Right ventricle myocardium superior (tissue), 1 donor: ENCODE measurements at regions not wholly inside any gene's neighbourhood (a gene's known extent, or its start where the extent isn't known, plus 50 kb on each side); places are given as distances from the start of the nearest gene placed in this dataset.
"Not testable (repeated sequence)": the region's sequence is repeated elsewhere in the genome, so short reads cannot be mapped to it uniquely, and the experiment has no call there.

ENCODE experiments used
- ATAC-seq: fragments of 200-7000 bp; cut with Tn5 transposase; one replicate; pipeline ENCODE4 v1.9.1; 2020; ENCODE audit warnings: mild to moderate bottlenecking; ENCODE audit not compliant: poor library complexity
- DNase-seq: peaks from one replicate; pipeline ENCODE4 v3.0.0-alpha.2; 2020
- intact Hi-C: fragments of 100-400 bp; cut with DNase I; formaldehyde crosslinking; loops from one replicate; pipeline ENCODE4 v1.11.2; 2022
- donor health status: DM: no; HTN: yes; CAD: no; lungs with severe emphysema.

DNA sequence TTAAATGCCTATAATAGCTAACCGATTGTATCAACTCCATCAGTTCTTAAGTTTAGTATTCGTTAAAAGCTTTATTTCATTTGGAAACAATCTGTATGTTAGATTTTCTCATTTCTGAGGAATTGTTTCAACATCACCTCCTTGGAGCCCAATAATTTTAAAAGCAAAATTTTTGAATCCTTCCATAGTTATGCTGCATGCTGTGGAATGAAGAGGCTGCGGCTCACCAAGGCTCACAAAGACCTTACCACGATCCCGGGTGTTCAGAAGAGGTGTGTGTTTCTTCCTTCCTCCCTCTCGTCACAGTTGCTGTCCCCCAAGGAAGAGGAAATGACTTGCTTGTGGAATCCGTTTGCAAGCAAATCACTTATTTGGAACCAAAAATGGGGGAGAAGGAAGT is 143.8 kb downstream of the FGF1 start:
- DNase-seq (no peak), ATAC-seq (no peak)
- intact Hi-C loops = loop anchor here (10.0 kb wide), 1 partner anchor 107 kb away; no protein-coding TSS in a partner anchor

DNA sequence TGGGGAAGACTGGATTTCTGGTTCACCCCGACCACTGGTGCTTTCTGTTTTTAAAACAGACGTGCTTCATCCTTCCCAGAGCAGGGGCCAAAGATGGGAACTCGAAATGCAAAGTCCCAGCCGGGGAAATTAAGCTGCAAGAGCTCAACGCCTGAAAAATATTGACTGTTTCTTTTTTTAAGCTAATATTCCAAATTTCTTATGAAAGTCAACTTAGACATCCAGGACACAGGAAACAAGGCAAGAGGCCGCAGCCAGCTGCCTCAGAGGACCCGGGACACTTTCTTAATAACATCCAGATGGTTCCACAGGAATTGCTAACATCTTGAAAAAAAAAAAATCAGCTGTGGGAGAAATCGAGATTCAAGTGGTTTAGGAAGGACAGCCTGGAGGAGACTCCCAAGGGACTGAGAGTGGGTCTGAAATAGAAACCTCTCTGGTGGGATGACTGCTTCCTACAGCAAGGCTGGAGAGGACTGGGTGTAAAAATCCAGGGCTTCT is 144.9 kb downstream of the FGF1 start:
- DNase-seq = peak; percentile 79
- ATAC-seq = peak; percentile 78
- intact Hi-C loops = loop anchor here (10.0 kb wide), 1 partner anchor 106 kb away; no protein-coding TSS in a partner anchor

DNA sequence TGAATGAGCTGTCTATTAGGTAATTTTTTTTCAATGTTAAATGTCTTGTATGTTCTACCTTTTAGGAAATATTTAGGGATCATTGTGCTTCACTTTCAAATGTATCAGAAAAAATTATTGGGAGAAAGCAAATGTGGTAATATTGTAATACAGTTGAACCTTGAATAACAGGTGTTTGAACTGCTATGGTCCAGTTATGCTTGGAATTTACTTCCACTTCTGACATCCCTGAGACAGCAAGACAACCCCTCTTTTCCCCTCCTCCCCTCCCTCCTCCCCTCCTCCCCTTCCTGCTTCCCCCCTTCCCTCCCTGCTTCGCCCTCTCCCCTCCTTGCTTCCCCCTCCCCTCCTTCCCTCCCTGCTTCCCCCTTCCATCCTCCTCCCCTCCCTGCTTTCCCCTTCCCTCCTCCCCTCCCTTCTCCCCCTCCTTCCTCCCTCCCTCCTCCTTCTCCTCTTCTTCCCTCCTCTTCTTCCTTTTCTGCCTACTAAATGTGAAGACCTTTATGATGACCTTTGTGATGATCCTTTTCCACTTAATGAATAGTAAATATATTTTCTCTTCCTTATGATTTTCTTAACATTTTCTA is 146.6 kb downstream of the FGF1 start:
- ATAC-seq (no peak), DNase-seq (no peak)
- intact Hi-C loops = no loop called here

DNA sequence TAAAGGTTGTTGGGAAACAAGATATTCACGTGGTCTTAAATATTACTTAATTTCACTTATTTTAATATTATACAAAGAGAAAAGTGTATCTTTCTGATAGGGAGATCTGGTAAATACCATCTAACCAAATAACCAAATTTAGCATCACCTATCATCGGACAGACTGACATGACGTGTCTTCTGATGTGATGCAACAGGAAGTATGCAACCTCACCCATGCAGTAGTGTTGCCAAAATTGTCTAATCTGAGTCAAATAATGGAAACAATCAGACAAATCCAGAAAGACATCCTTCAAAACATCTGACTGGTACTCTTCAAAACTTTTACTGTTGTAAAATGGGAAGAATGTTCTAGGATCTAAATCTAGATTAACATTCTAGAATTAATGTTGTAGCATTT is 148.0 kb downstream of the FGF1 start:
- DNase-seq (no peak), ATAC-seq (no peak)
- intact Hi-C loops = no loop called here

DNA sequence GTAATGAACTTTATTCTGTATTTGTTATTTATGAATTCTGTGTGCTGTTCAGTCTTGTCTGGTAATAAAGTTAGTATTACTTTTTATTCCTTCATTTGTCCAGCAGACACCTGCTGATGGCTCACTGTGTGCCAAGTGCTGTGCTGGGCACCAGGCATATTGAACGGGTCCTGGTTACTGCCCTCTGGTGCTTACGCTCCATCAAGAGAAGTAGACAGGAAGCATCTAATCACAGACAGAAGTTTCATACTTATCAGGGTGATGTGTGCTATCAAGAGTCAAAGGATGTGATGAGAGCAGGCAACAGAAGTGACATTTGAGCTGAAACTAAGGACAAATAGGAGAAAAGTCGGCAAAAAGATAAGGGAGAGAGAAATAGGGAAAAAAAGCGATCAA is 153.1 kb downstream of the FGF1 start:
- ATAC-seq (no peak), DNase-seq (no peak)
- intact Hi-C loops = no loop called here

DNA sequence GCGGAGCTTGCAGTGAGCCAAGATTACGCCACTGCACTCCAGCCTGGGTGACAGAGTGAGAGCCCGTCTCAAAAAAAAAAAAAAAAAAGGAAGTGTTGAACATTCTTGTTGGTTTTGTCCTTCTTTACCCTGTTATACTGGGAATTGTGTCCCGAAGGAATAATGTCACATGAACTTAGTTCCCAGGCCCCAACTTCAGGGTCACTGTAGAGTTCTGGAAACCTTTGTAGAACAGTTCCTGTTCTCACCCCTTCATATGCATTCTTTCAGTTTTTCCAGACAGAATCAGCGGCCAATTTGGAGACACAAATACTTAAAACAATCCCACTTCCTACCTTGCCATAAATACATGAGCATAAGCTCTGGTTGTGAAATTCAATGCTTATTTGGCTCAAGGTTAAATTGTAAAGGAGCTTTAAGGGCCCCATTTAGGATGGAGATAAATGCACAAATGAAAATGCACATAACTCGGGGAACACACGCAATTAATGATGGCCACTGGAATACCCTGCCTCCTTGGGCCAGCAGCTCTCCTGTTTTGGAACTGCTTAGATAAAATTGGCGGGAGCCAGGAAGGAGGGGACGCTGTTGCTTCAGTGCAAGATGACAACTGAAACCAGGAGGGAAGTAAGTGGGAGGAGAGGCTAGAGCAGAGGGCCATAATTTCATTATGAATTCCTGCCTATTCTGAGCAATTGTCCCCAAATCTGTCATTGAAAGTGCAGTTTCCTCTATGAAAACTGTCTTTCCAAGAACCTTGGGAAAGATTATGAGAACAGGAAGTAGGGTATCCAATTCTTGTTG is 153.7 kb downstream of the FGF1 start:
- no peak for DNase-seq
- ATAC-seq = peak; percentile 38
- intact Hi-C loops = no loop called here

DNA sequence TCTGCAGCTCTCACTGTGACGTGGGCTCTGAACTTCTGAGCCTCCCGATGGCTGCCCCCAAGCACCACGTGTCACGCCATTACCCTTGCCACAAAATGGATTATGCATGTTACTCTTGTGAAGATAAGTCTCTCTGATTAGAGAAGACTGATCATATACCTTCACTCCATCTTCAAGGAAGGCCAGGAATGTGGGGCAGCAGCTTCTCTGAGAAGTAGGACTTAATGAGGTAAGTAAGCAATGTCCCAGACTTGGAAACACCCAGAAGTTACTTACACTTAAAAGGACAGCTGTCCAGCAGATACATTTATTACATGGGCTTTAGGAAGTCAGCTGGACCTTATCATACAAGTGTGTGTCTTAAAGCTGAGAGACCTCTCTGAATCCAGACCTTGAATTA is 155.0 kb downstream of the FGF1 start:
- ATAC-seq (no peak), DNase-seq (no peak)
- intact Hi-C loops = no loop called here

DNA sequence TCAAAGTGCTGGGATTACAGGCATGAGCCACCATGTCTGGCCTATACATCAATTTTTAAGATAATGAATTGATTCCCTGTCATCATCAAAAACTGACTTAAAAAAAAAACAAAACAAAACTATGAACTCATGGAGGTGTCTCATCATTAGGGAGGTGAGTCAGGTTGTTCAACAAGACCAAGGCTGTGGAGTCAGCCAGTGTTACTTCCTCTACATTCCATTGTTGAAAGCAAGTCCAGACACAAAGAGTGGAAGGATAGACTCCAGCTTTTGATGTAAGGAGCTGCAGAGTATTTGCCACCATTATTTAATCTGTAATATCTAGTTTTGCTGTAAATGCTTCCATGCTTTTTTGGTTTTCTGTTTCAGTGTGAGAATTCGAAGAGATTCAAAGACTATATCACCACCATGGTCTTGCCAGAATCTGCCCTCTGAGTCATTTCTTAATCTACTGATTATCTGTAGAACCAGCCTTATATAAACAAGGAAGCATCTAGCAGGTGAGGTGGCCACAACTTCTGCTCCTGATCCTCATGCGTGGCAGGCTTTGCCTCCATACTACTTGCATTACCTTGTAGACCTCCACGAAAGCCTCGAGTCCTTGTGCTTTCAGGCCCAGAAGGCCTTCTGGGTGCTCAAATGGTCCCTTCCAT is 156.1 kb downstream of the FGF1 start:
- intact Hi-C loops = no loop called here
- ATAC-seq (no peak), DNase-seq (no peak)

DNA sequence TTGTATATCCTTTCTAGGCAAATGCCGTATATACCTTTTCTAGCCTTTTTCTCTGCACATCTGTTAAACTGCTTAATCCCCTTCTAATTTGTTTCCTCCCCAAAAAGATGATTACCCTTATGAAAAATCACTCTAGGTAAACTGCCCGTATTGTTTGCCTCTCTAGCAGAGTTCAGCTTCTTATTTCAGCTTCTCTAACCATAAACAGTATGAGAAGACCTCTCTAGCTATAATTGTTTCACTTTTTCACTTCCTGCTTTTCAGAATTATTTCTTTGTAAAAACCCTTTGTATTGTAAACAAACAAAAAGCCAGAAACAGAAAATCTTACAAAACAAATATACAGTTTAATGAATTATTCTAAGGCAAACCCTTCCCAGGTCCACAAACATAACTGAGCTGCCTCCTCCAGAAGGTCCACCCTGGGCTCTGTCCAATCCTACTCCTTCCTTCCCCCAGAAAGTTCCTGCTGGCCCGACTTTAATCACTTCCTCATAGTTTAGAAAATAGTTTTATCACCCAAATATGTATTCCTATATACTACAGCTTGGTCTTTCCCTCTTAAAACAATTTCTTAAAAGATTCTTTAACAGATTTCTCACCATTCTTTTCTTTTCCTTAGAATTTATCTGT is 158.1 kb downstream of the FGF1 start:
- ATAC-seq (no peak), DNase-seq (no peak)
- intact Hi-C loops = no loop called here

DNA sequence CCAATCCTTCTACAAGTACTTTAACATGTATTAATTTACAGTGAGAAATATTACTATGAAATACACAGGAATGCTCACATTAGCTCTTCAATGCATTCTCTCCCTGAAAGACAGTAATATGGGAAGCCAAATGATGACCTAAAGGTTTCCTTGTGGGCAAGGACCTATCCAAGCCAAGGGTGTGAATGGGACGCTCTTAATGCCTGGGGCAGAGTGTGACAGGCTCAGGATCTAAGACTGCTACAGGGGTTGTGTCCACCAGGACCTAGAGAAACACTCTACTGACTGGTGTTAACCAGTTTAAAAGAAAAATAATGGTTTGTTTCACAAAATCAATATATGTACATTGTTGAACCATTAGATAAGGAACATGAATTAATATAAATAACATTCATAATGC is 158.7 kb downstream of the FGF1 start:
- ATAC-seq (no peak), DNase-seq (no peak)
- intact Hi-C loops = no loop called here

DNA sequence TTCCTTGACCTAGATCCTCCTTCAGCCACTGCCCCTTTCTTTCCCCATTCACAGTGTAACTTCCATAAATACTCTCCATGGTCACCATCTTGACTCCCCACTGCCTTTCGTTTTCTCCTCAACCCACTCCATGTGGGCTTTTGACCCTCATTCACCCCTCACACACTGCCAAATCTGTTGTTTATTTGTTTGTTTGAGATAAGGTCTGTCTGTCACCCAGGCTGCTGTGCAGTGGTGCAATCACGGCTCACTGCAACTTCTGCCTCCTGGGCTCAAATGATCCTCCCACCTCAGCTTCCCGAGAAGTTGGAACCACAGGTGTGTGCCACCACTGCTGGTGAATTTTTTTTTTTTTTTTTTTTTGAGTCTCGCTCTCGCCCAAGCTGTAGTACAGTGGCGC is 162.9 kb downstream of the FGF1 start:
- DNase-seq = no peak
- ATAC-seq = no peak
- intact Hi-C loops = no loop called here

DNA sequence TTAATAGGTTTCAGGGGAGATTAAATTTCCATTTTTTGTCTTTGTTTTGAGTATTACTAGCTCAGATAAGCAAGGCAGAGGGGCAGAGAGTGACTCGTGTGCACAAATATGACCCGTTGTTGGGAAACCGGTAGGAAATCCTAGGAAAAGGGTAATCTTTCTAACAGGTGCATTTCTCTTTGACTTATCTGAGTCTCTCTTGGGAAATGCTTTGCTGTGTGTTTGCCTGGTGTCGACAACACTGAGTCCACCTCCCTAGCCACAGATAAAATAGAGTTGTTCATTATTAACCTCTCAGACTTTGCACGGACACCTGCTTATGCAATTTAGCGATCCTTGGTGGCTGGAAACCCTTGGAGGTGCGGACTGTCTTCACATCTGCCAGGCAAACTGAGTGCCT is 164.2 kb downstream of the FGF1 start:
- ATAC-seq = no peak
- DNase-seq = no peak
- intact Hi-C loops = no loop called here

DNA sequence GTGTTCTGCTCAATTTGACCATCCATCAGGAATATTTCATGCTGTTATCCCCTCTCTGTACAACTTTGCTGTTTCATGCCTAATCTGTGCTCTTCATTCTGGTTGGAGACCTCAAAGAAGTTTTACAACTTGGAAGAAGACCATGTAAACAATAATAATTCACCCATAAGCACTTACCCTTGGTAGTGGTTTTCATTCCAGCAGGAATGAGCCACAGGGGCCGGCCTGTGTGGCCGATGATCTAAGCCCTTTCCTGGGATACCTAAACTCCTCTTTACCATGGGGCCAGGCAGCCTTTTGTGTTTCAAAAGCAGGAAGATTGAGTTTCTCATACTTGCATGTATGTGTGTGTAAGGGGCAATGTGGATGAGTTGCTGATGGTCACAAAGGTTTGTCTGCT is 165.0 kb downstream of the FGF1 start:
- DNase-seq (no peak), ATAC-seq (no peak)
- intact Hi-C loops = no loop called here

DNA sequence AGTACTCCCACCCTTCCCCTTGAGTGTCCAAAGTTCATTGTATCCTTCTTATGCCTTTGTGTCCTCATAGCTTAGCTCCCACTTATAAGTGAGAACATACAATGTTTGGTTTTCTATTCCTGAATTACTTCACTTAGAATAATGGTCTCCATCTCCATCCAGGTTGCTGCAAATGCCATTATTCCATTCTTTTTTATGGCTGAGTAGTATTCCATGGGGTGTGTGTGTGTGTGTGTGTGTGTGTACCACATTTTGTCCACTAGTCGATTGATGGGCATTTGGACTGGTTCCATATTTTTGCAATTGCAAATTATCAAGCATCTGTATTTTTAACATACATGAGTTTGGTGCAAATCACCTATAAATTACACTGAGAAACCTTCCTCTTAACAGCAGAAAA is 166.0 kb downstream of the FGF1 start:
- DNase-seq, ATAC-seq, intact Hi-C loops: not testable (repeated sequence)

DNA sequence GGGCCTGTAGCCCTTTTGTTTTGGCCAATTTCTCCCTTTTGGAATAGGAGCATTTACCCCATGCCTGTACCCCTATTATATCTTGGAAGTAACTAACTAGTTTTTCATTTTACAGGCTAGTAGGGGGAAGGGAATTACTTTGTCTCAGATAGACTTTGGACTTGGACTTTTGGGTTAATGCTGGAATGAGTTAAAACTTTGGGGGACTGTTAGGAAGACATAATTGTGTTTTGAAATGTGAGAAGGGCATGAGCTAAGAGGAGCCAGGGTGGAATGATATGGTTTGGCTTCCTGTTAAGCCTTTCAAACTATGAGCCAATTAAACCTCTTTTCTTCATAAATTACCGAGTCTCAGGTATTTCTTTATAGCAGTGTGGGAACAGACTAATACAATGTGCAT is 168.1 kb downstream of the FGF1 start:
- DNase-seq = no peak
- intact Hi-C loops = no loop called here
- no peak for ATAC-seq

DNA sequence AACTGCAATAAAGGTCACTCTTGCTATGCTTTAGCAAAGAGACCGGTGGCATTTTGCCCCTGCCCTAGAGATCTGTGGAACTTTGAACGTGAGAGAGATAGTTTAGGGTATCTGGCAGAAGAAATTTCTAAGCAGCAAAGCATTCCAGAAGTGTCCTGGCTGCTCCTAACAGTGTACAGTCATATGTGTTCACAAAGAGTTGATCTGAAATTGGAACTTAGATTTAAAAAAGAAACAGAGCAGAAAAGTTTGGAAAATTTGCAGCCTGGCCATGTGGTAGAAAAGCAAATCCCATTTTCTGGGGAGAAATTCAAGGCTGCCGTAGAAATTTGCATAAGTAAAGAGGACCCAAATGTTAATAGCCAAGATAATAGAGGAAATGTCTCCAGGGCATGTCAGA is 169.2 kb downstream of the FGF1 start:
- DNase-seq (no peak), ATAC-seq (no peak)
- intact Hi-C loops = no loop called here

DNA sequence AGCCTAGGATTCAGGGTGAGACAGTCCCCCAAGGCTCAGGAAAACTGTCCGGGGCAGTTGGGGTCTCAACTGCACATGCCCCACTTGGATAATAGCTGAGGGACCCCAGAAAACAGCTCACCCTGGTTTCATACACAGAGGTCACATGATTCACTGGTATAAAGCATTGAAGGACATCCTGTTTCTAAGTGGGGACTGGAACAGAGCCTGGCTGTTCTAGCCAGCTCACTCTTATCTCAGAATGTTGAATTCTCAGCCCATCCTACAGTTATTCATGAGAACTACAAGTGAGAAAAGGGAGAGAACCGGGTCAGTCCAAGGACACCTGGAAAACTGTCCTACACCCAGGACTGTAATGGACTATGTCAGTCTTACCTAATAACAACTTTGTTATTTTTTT is 170.9 kb downstream of the FGF1 start:
- intact Hi-C loops = no loop called here
- ATAC-seq (no peak), DNase-seq (no peak)

DNA sequence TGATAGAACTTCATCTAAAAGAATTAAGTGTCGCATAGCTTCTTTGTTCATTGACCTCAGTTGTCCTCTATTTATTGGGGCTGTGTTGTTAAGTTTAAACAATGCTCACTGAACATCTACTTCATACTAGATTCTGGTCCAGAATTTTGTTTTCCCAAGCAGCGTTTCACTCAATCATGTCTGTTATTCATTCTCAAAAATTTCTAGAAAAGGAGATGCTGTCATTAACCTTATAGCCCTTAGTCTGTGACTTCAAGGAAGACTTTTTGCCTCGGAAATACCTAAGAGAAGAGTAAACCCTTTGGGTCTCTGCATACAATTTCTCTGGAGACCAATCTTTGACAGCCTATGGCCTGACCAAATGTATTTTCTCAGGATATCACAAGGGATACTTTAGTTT is 171.7 kb downstream of the FGF1 start:
- no peak for ATAC-seq
- no peak for DNase-seq
- intact Hi-C loops = no loop called here
